IMR-90 (cell line): ENCODE measurements at regions not wholly inside any gene's neighbourhood (a gene's known extent, or its start where the extent isn't known, plus 50 kb on each side); places are given as distances from the start of the nearest gene placed in this dataset.

Experiments used
- ATAC-seq: fragments of 200-7000 bp; cut with Tn5 transposase; 2 replicates; pipeline ENCODE4 v1.9.1; 2020; ENCODE audit warnings: low read depth, mild to moderate bottlenecking, moderate library complexity
- BruUV-seq: library from RNA; stranded (reverse); fragments of 400-500 nt; replicated peaks from 2 replicates; lab custom pipeline; 2021; lab: Mats Ljungman, UMichigan
- CTCF ChIA-PET: fragments of 300-600 bp; formaldehyde crosslinking; extraction: SDS; loops from one replicate; lab custom pipeline; 2021; ENCODE audit warnings: antibody characterized with exemption; lab: Yijun Ruan, JAX
- POLR2A ChIA-PET: fragments of 300-600 bp; sonication (Branson Sonifier 250); formaldehyde crosslinking; loops from one replicate; lab custom pipeline; 2022; ENCODE audit warnings: antibody characterized with exemption; ENCODE audit not compliant: unreplicated experiment; lab: Charles Lee
- DNase-seq: peaks from one replicate; pipeline ENCODE4 v3.0.0; 2013
- H2AFZ ChIP-seq: replicated peaks from 2 replicates; pipeline ENCODE3; 2013; ENCODE audit warnings: low read length, mild to moderate bottlenecking; ENCODE audit not compliant: poor library complexity
- H2AK5ac ChIP-seq: 2 replicates; pipeline ENCODE4 v1.6.1; 2013; ENCODE audit warnings: low read depth, low read length, inconsistent platforms
- H2AK9ac ChIP-seq: replicated peaks from 2 replicates; pipeline ENCODE3; 2013; ENCODE audit warnings: mild to moderate bottlenecking, low read depth, low read length, moderate library complexity; ENCODE audit not compliant: poor library complexity
- H2BK120ac ChIP-seq: 2 replicates; pipeline ENCODE4 v1.6.1; 2013; ENCODE audit warnings: low read depth, low read length, inconsistent platforms
- H2BK15ac ChIP-seq: 3 replicates; pipeline ENCODE4 v1.6.1; 2013; ENCODE audit warnings: low read depth, low read length, inconsistent platforms
- H2BK20ac ChIP-seq: 2 replicates; pipeline ENCODE4 v1.6.1; 2013; ENCODE audit warnings: low read depth, mild to moderate bottlenecking, inconsistent platforms, low read length, moderate library complexity
- H2BK5ac ChIP-seq: 2 replicates; pipeline ENCODE4 v1.6.1; 2013; ENCODE audit warnings: mild to moderate bottlenecking, low read depth, low read length, inconsistent platforms; ENCODE audit not compliant: poor library complexity, severe bottlenecking
- H3K14ac ChIP-seq: replicated peaks from 2 replicates; pipeline ENCODE4 v1.6.1; 2013; ENCODE audit warnings: low read depth, low read length, inconsistent platforms
- H3K18ac ChIP-seq: 2 replicates; pipeline ENCODE4 v1.6.1; 2013; ENCODE audit warnings: low read depth, low read length, control low read depth
- H3K23ac ChIP-seq: 2 replicates; pipeline ENCODE4 v1.6.1; 2013; ENCODE audit warnings: low read depth, low read length, inconsistent platforms
- H3K27ac ChIP-seq: 2 replicates; pipeline ENCODE4 v1.5.1; 2013; ENCODE audit warnings: mild to moderate bottlenecking, control low read depth, low read length; ENCODE audit not compliant: insufficient read depth
- H3K27me3 ChIP-seq: 2 replicates; pipeline ENCODE4 v1.6.1; 2013; ENCODE audit warnings: low read length; ENCODE audit not compliant: control insufficient read depth, insufficient read depth
- H3K36me3 ChIP-seq: 2 replicates; pipeline ENCODE4 v1.6.1; 2013; ENCODE audit warnings: low read length, mixed read lengths; ENCODE audit not compliant: control insufficient read depth, insufficient read depth
- H3K4ac ChIP-seq: 2 replicates; pipeline ENCODE4 v1.6.1; 2013; ENCODE audit warnings: low read depth, low read length, inconsistent platforms
- H3K4me1 ChIP-seq: 2 replicates; pipeline ENCODE4 v1.6.1; 2013; ENCODE audit warnings: low read length, mixed read lengths; ENCODE audit not compliant: control insufficient read depth, insufficient read depth
- H3K4me2 ChIP-seq: 2 replicates; pipeline ENCODE4 v1.6.1; 2013; ENCODE audit warnings: low read depth, mild to moderate bottlenecking, control low read depth, low read length, moderate library complexity
- H3K4me3 ChIP-seq: 2 replicates; pipeline ENCODE4 v1.5.1; 2013; ENCODE audit warnings: low read depth, mild to moderate bottlenecking, control low read depth, low read length, moderate library complexity; ENCODE audit not compliant: insufficient read depth
- H3K56ac ChIP-seq: 2 replicates; pipeline ENCODE4 v1.6.1; 2013; ENCODE audit warnings: low read length, inconsistent platforms; ENCODE audit not compliant: insufficient read depth; ENCODE audit errors: extremely low read depth
- H3K79me1 ChIP-seq, 2 experiments: 2 replicates each; pipeline ENCODE4 v1.6.1; 2013; ENCODE audit warnings: low read length in 2 of 2, inconsistent platforms in 1 of 2, low read depth in 1 of 2
- H3K9ac ChIP-seq: 2 replicates; pipeline ENCODE4 v1.6.1; 2013; ENCODE audit warnings: low read depth, low read length, control low read depth
- H3K9me1 ChIP-seq: 2 replicates; pipeline ENCODE4 v1.6.1; 2013; ENCODE audit warnings: low read length, inconsistent platforms; ENCODE audit not compliant: insufficient read depth
- H3K9me3 ChIP-seq: 2 replicates; pipeline ENCODE4 v1.6.1; 2013; ENCODE audit warnings: low read length; ENCODE audit not compliant: control insufficient read depth, insufficient read depth
- H4K20me1 ChIP-seq: 2 replicates; pipeline ENCODE4 v1.6.1; 2013; ENCODE audit warnings: low read length, inconsistent platforms; ENCODE audit not compliant: insufficient read depth
- H4K5ac ChIP-seq: 2 replicates; pipeline ENCODE4 v1.6.1; 2013; ENCODE audit warnings: mild to moderate bottlenecking, low read depth, low read length, control low read depth
- H4K8ac ChIP-seq, 2 experiments: 2 replicates each; pipeline ENCODE4 v1.6.1; 2013; ENCODE audit warnings: low read depth in 2 of 2, low read length in 2 of 2, control low read depth in 1 of 2, inconsistent platforms in 1 of 2
- H4K91ac ChIP-seq: 2 replicates; pipeline ENCODE4 v1.6.1; 2013; ENCODE audit warnings: low read depth, low read length, inconsistent platforms; ENCODE audit not compliant: insufficient read depth
- BHLHE40 ChIP-seq: fragments of 150-350 bp; IDR thresholded peaks from 2 replicates; pipeline ENCODE4 v1.6.1; 2016; ENCODE audit warnings: mild to moderate bottlenecking, low read depth, low read length
- CEBPB ChIP-seq: IDR thresholded peaks from 2 replicates; pipeline ENCODE4 v1.6.1; 2012; ENCODE audit warnings: low read depth, low read length, improper control_type of control experiment
- CHD1 ChIP-seq: IDR thresholded peaks from 2 replicates; pipeline ENCODE4 v1.6.1; 2012; ENCODE audit warnings: low read depth, low read length, improper control_type of control experiment
- FOS ChIP-seq: fragments of 150-350 bp; IDR thresholded peaks from 2 replicates; pipeline ENCODE4 v1.6.1; 2016; ENCODE audit warnings: low read depth, low read length
- MAFK ChIP-seq: IDR thresholded peaks from 2 replicates; pipeline ENCODE4 v1.6.1; 2012; ENCODE audit warnings: low read depth, low read length, improper control_type of control experiment
- MAZ ChIP-seq: IDR thresholded peaks from 2 replicates; pipeline ENCODE4 v1.6.1; 2012; ENCODE audit warnings: low read depth, mild to moderate bottlenecking, low read length, improper control_type of control experiment, moderate library complexity, borderline replicate concordance
- MXI1 ChIP-seq: IDR thresholded peaks from 2 replicates; pipeline ENCODE4 v1.6.1; 2012; ENCODE audit warnings: low read depth, mild to moderate bottlenecking, low read length, moderate library complexity, borderline replicate concordance
- NFE2L2 ChIP-seq: fragments of 150-350 bp; IDR thresholded peaks from 2 replicates; pipeline ENCODE4 v1.6.1; 2016; ENCODE audit warnings: low read depth, mild to moderate bottlenecking, low read length
- POLR2A ChIP-seq: IDR thresholded peaks from 2 replicates; pipeline ENCODE4 v1.6.1; 2012; ENCODE audit warnings: mild to moderate bottlenecking, low read depth, low read length
- RAD21 ChIP-seq: IDR thresholded peaks from 2 replicates; pipeline ENCODE4 v1.6.1; 2012; ENCODE audit warnings: low read length, improper control_type of control experiment
- SMC3 ChIP-seq: fragments of 150-350 bp; IDR thresholded peaks from 2 replicates; pipeline ENCODE4 v1.6.1; 2016; ENCODE audit warnings: low read depth, mild to moderate bottlenecking, antibody characterized with exemption, low read length, moderate library complexity
- WGBS, 2 experiments: methylation state at CpG; one replicate each; pipeline versions ENCODE4 v1.1.5 to v1.1.7; 2013; ENCODE audit warnings: missing lambda C conversion rate in 2 of 2; ENCODE audit not compliant: insufficient read length in 1 of 2; ENCODE audit errors: extremely low coverage in 2 of 2; 5-methylcytosine and 5-hydroxymethylcytosine counted together
- dilution Hi-C: fragments of 300-500 bp; cut with HindIII; formaldehyde crosslinking; loops from one replicate; pipeline ENCODE4 v1.14.3; 2018; ENCODE audit warnings: low sequenced_read_pairs; ENCODE audit not compliant: unreplicated experiment
- in situ Hi-C: fragments of 300-500 bp; cut with MboI; formaldehyde crosslinking; loops from 3 replicates; pipeline ENCODE4 v1.14.3; 2019; ENCODE audit warnings: low sequenced_read_pairs, inconsistent platforms, mixed read lengths
- intact Hi-C: fragments of 100-400 bp; cut with micrococcal nuclease; formaldehyde crosslinking; loops from 2 replicates; pipeline ENCODE4 v1.10.0; 2022
- TF ChIP-seq, protein P1 (sequence below): conservative IDR thresholded peaks from 2 replicates; pipeline ENCODE4 v1.5.1; 2012; ENCODE audit warnings: mild to moderate bottlenecking, low read depth, low read length, improper control_type of control experiment
- TF ChIP-seq, protein P2 (sequence below): fragments of 150-350 bp; IDR thresholded peaks from 2 replicates; pipeline ENCODE4 v1.6.1; 2017; ENCODE audit warnings: mild to moderate bottlenecking, antibody characterized with exemption, low read length, low read depth

- DNase-seq = no peak
- H2BK20ac ChIP-seq = no peak overlapping the region
- intact Hi-C loops = no loop called here
Measured at GRCh38 chr4:149912000-149912399, 96.4 kb upstream of the IQCM start.

More at GRCh38 chr4:149912000-149912399, 96.4 kb upstream of the IQCM start:
- H2AFZ ChIP-seq = no peak overlapping the region
- no TSS peak for BruUV-seq
- no peak overlapping the region for H3K18ac ChIP-seq
- H3K4me1 ChIP-seq = no peaks in the 10 kb centered on the region
- dilution Hi-C loops (no loop called here), in situ Hi-C loops (no loop called here)
- no peak overlapping the region for H3K27ac ChIP-seq
- no peaks in the 10 kb centered on the region for H3K9me1 ChIP-seq
- POLR2A ChIA-PET = no interaction called here
- no peak overlapping the region for H4K91ac ChIP-seq
- H3K79me1 ChIP-seq = no peaks in the 10 kb centered on the region
- no peak for ATAC-seq
- no peak overlapping the region for H3K14ac ChIP-seq
- no peak overlapping the region for H3K23ac ChIP-seq
- no peak overlapping the region for H3K56ac ChIP-seq
- H2BK5ac ChIP-seq = no peak overlapping the region
- H3K4me3 ChIP-seq = no peak overlapping the region
- no CpG with 5 or more reads among the region's 3 CpGs for WGBS, 2 experiments
- no peaks in the 10 kb centered on the region for H4K20me1 ChIP-seq
- no peak overlapping the region for H3K9ac ChIP-seq
- no peak overlapping the region for H2AK9ac ChIP-seq
- H3K27me3 ChIP-seq = no peaks in the 10 kb centered on the region
- H4K8ac ChIP-seq = no peak overlapping the region
- H4K5ac ChIP-seq = no peak overlapping the region
- no peak overlapping the region for H3K4me2 ChIP-seq
- CTCF ChIA-PET = interaction anchor here (1.0 kb wide), 1 partner anchor 539 kb away, joined by 3 read pairs; no protein-coding TSS in a partner anchor
- no peak overlapping the region for H2AK5ac ChIP-seq
- no peaks in the 10 kb centered on the region for H3K36me3 ChIP-seq
- TF ChIP-seq MAZ (no peak), CEBPB (no peak), FOS (no peak), RAD21 (no peak), MXI1 (no peak), POLR2A (no peak), CHD1 (no peak), MAFK (no peak), NFE2L2 (no peak), SMC3 (no peak), BHLHE40 (no peak)
- TF ChIP-seq, protein P1, sequence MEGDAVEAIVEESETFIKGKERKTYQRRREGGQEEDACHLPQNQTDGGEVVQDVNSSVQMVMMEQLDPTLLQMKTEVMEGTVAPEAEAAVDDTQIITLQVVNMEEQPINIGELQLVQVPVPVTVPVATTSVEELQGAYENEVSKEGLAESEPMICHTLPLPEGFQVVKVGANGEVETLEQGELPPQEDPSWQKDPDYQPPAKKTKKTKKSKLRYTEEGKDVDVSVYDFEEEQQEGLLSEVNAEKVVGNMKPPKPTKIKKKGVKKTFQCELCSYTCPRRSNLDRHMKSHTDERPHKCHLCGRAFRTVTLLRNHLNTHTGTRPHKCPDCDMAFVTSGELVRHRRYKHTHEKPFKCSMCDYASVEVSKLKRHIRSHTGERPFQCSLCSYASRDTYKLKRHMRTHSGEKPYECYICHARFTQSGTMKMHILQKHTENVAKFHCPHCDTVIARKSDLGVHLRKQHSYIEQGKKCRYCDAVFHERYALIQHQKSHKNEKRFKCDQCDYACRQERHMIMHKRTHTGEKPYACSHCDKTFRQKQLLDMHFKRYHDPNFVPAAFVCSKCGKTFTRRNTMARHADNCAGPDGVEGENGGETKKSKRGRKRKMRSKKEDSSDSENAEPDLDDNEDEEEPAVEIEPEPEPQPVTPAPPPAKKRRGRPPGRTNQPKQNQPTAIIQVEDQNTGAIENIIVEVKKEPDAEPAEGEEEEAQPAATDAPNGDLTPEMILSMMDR = no peak
- TF ChIP-seq, protein P2, sequence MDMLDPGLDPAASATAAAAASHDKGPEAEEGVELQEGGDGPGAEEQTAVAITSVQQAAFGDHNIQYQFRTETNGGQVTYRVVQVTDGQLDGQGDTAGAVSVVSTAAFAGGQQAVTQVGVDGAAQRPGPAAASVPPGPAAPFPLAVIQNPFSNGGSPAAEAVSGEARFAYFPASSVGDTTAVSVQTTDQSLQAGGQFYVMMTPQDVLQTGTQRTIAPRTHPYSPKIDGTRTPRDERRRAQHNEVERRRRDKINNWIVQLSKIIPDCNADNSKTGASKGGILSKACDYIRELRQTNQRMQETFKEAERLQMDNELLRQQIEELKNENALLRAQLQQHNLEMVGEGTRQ = no peak
- no peak overlapping the region for H2BK120ac ChIP-seq
- no peaks in the 10 kb centered on the region for H3K9me3 ChIP-seq
- no peak overlapping the region for H2BK15ac ChIP-seq
- no peak overlapping the region for H3K4ac ChIP-seq
